Peyer's patch (tissue), 4 donors: ENCODE measurements at regions not wholly inside any gene's neighbourhood (a gene's known extent, or its start where the extent isn't known, plus 50 kb on each side); places are given as distances from the start of the nearest gene placed in this dataset.

Experiments used
- POLR2A ChIP-seq, 2 donors: fragments of 450-650 bp; IDR thresholded peaks; one replicate each; pipeline ENCODE4 v1.5.1; 2017; ENCODE audit warnings: antibody characterized with exemption in 2 of 2, mild to moderate bottlenecking in 2 of 2, moderate library complexity in 2 of 2
- TF ChIP-seq, protein P1 (sequence below), 6 experiments: fragments of 450-650 bp in 4 of 6; fragments of 200-600 bp in 2 of 6; sonication (generic) in 1 of 6; IDR thresholded peaks; one replicate each; pipeline ENCODE4 v1.5.1; 2017 to 2019; ENCODE audit warnings: antibody characterized with exemption in 6 of 6, mild to moderate bottlenecking in 3 of 6, moderate library complexity in 1 of 6

DNA sequence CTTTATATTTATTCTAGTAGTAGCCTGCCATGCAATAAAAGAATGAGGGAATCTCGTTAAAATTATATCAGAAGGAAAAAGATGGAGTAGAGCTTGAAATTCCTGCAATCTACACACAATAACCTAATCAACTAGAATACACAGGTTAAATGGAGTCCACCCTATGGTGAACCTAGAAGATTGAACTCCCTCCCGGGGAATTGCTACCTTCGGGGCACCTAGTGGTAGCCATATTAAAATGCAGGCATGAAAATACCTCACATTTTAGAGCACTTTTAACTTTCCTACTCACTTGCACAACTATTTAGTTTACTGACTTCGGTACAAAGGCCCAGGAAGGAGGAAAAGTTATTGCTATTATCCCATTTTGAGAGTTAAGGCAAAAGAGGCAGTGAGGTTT is 174.5 kb downstream of the SS18 start:
- TF ChIP-seq, protein P1, sequence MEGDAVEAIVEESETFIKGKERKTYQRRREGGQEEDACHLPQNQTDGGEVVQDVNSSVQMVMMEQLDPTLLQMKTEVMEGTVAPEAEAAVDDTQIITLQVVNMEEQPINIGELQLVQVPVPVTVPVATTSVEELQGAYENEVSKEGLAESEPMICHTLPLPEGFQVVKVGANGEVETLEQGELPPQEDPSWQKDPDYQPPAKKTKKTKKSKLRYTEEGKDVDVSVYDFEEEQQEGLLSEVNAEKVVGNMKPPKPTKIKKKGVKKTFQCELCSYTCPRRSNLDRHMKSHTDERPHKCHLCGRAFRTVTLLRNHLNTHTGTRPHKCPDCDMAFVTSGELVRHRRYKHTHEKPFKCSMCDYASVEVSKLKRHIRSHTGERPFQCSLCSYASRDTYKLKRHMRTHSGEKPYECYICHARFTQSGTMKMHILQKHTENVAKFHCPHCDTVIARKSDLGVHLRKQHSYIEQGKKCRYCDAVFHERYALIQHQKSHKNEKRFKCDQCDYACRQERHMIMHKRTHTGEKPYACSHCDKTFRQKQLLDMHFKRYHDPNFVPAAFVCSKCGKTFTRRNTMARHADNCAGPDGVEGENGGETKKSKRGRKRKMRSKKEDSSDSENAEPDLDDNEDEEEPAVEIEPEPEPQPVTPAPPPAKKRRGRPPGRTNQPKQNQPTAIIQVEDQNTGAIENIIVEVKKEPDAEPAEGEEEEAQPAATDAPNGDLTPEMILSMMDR (IDR thresholded peaks at IDR 0.05), result no peak
- TF ChIP-seq POLR2A (IDR thresholded peaks at IDR 0.05), result no peak
